Nephron progenitor cell (in vitro differentiated cells): ENCODE measurements at regions not wholly inside any gene's neighbourhood (a gene's known extent, or its start where the extent isn't known, plus 50 kb on each side); places are given as distances from the start of the nearest gene placed in this dataset.
"Not testable (repeated sequence)": the region's sequence is repeated elsewhere in the genome, so short reads cannot be mapped to it uniquely, and the experiment has no call there.

Source experiments
- DNase-seq: peaks from one replicate; pipeline ENCODE4 v3.0.0; 2021
- H3K27ac Mint-ChIP-seq: 2 replicates; pipeline ENCODE4 v1.8.0; 2021; ENCODE audit warnings: mild to moderate bottlenecking, moderate library complexity, mixed read lengths
- H3K27me3 Mint-ChIP-seq: 2 replicates; pipeline ENCODE4 v1.8.0; 2021; ENCODE audit warnings: mild to moderate bottlenecking, low read depth, mixed read lengths; ENCODE audit not compliant: poor library complexity
- H3K36me3 Mint-ChIP-seq: 2 replicates; pipeline ENCODE4 v1.8.0; 2021; ENCODE audit warnings: low read depth, mixed read lengths
- H3K4me1 Mint-ChIP-seq: 2 replicates; pipeline ENCODE4 v1.8.0; 2021; ENCODE audit warnings: mixed read lengths
- H3K4me3 Mint-ChIP-seq: 2 replicates; pipeline ENCODE4 v1.8.0; 2021; ENCODE audit warnings: mild to moderate bottlenecking, moderate library complexity, mixed read lengths
- H3K9me3 Mint-ChIP-seq: 2 replicates; pipeline ENCODE4 v1.8.0; 2021; ENCODE audit warnings: mild to moderate bottlenecking, moderate library complexity, mixed read lengths
- TF ChIP-seq, protein P1 (sequence below): fragments of 200-600 bp; sonication (generic); IDR thresholded peaks from 2 replicates; pipeline ENCODE4 v1.5.0; 2021; ENCODE audit warnings: antibody characterized with exemption

DNA sequence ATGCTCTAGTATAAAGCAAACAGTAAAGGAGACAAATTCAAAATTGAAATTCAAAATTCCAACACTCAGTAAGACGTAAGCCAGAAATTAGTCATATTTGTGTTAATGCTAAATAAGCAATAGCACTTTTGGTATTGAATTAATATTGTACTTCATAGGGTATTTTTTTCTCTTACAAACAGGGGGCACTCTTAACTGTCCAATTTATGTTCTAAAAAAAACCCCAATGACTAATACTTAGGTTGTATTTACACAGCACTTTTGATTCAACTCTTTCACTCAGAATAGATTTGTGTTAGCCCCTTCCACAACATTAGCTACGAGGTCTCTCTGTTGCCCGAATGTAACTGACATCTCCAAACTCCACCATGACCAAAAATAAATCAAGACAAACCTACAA, 284.9 kb upstream of the COBL start:
- no peaks in the 10 kb centered on the region for H3K27me3 Mint-ChIP-seq
- no peak for DNase-seq
- no peaks in the 10 kb centered on the region for H3K4me1 Mint-ChIP-seq
- peaks cover 57% of the 10 kb centered on the region for H3K9me3 Mint-ChIP-seq
- no peak overlapping the region for H3K27ac Mint-ChIP-seq
- no peak overlapping the region for H3K4me3 Mint-ChIP-seq
- TF ChIP-seq, protein P1, sequence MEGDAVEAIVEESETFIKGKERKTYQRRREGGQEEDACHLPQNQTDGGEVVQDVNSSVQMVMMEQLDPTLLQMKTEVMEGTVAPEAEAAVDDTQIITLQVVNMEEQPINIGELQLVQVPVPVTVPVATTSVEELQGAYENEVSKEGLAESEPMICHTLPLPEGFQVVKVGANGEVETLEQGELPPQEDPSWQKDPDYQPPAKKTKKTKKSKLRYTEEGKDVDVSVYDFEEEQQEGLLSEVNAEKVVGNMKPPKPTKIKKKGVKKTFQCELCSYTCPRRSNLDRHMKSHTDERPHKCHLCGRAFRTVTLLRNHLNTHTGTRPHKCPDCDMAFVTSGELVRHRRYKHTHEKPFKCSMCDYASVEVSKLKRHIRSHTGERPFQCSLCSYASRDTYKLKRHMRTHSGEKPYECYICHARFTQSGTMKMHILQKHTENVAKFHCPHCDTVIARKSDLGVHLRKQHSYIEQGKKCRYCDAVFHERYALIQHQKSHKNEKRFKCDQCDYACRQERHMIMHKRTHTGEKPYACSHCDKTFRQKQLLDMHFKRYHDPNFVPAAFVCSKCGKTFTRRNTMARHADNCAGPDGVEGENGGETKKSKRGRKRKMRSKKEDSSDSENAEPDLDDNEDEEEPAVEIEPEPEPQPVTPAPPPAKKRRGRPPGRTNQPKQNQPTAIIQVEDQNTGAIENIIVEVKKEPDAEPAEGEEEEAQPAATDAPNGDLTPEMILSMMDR, result no peak
- H3K36me3 Mint-ChIP-seq, result peaks cover 7% of the 10 kb centered on the region

DNA sequence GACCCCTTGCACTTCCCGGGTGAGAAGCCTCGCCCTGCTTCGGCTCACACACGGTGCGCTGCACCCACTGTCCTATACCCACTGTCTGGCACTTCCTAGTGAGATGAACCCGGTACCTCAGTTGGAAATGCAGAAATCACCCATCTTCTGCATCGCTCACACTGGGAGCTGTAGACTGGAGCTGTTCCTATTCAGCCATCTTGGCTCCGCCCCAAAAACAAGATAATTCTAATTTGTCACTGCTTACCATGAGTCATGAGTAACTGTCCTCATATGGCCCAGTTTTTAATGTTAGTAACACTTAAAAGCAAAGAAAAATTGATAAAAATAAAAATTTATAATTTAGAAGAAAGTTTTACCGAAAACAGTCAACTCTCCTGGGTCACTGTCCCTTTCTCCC, 283.3 kb upstream of the COBL start:
- not testable (repeated sequence) for H3K36me3 Mint-ChIP-seq, H3K4me1 Mint-ChIP-seq, H3K27me3 Mint-ChIP-seq, H3K4me3 Mint-ChIP-seq, DNase-seq, H3K27ac Mint-ChIP-seq
- peaks cover 61% of the 10 kb centered on the region for H3K9me3 Mint-ChIP-seq

DNA sequence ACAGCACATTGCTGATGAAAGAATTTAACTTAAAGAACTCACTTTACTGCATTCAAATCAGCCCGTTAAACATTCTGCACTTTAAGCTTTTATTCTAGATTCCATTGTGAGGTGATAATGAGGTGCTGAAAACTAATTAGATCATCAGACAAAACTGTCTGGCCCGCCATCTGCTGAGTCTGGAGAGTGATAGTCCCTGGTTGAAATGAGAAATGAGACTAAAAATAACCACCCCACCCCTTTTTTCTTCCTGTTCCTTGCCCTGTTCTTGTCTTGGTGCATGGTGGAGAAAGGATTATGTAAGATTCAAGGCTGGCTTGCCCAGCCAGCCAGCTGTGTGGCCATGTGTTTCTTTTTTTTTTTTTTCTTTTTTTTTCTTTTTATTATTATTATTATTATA, 277.0 kb upstream of the COBL start:
- no peak for DNase-seq
- TF ChIP-seq, protein P1, result no peak
- Mint-ChIP-seq H3K9me3 (peaks cover 31% of the 10 kb centered on the region), H3K27me3 (no peaks in the 10 kb centered on the region), H3K36me3 (no peaks in the 10 kb centered on the region), H3K4me1 (peaks cover 10% of the 10 kb centered on the region), H3K4me3 (no peak overlapping the region), H3K27ac (no peak overlapping the region)

DNA sequence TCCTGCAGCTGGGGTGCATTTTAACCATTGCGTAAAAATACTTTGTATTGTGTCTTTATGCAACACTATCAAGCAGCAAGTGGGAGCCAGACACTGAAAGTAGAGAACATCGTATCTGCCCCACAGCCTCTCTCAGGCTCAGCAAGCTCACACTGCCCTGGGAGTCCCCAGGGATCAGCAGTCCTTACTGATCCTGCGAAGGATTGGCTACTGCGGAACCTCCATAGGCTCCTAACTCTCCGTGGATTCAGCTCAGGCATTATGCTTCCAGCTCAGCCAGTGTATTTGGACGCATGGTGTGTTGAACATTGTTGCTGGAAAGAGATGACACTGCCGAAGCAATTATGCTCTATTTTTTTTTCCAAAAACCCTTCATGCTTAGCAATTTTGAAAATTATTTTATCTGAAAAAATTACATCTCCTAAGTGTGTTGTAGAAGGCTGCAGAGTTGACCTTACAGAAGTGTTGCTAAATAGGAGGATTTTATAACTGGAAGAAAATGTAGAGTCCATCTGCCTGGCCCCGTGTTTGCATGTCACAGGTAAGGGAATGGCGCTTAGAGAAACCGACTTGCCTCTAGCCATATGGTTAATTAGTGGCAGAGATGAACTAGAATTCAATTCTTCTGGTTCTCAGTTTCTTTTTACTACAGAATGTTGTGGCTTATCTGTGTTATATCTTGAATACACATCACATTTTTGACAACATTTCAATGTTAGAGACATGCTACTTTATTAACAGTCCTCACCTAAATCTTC, 276.4 kb upstream of the COBL start:
- Mint-ChIP-seq H3K36me3 (no peaks in the 10 kb centered on the region), H3K4me3 (no peak overlapping the region), H3K4me1 (peaks cover 14% of the 10 kb centered on the region), H3K27ac (no peak overlapping the region), H3K9me3 (peaks cover 26% of the 10 kb centered on the region), H3K27me3 (no peaks in the 10 kb centered on the region)
- TF ChIP-seq, protein P1, result no peak
- DNase-seq, result no peak

DNA sequence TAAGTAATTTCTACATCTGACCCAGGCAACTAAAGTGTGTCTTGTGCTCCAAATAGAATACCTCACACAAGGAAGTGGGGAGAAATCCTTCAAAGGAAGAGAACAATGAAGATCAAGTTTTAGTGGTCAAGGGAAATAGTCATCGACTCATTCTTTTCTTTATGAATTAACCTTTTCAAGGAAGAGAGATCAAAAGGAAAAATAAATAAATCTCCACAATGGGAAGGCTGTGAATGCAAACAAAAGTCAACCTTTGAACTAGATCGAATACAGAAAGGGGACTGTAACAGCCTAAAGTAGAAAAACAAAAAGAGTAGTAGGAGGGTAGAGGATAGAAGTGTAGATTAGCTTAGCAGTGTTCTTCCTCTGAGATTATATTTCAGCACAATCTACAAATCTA, 274.6 kb upstream of the COBL start:
- no peak overlapping the region for H3K4me3 Mint-ChIP-seq

DNA sequence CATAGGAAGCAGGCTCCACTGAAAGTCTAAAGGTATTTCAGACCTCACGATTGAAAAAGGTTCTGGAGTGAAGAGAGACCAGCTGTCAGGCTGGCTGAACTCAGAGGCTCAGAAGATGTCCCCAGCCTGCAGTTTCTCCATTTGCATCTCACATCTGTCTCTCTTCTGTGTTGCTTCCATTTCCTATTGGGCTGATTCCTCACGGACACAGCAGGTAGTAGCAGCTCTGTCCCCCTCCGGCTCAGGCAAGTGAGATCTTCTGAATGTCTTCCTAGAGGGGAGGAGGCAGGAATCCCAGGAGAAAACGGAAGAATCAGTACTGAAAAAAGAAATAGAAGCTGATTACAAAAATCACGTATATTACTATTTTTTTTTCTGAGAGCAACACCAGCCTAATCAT, 274.1 kb upstream of the COBL start:
- no peak for DNase-seq
- no peak overlapping the region for H3K27ac Mint-ChIP-seq
- TF ChIP-seq, protein P1, result no peak

More for the DNA sequence above, 274.6 kb upstream of the COBL start:
- Mint-ChIP-seq H3K36me3 (no peaks in the 10 kb centered on the region), H3K4me1 (peaks cover 19% of the 10 kb centered on the region), H3K9me3 (peaks cover 11% of the 10 kb centered on the region), H3K27me3 (peaks cover 2% of the 10 kb centered on the region), H3K27ac (no peak overlapping the region)
- DNase-seq, result no peak
- TF ChIP-seq, protein P1, result no peak

More for the DNA sequence above, 274.1 kb upstream of the COBL start:
- Mint-ChIP-seq H3K9me3 (peaks cover 10% of the 10 kb centered on the region), H3K4me1 (peaks cover 22% of the 10 kb centered on the region), H3K36me3 (no peaks in the 10 kb centered on the region), H3K27me3 (peaks cover 2% of the 10 kb centered on the region), H3K4me3 (no peak overlapping the region)
